Stimulated activated naive CD8-positive, alpha-beta T cell treated with anti-CD3 and anti-CD28 coated beads, Interleukin-15, Interleukin-2, amounts not matched to agents 100 ng/mL and 50 ng/mL, for 24 hours (primary cell): ENCODE measurements at regions not wholly inside any gene's neighbourhood (a gene's known extent, or its start where the extent isn't known, plus 50 kb on each side); places are given as distances from the start of the nearest gene placed in this dataset.

Experiments used
- H3K27ac Mint-ChIP-seq: one replicate; pipeline ENCODE4 v1.8.0; 2021; ENCODE audit warnings: mild to moderate bottlenecking, mixed read lengths
- H3K27me3 Mint-ChIP-seq: one replicate; pipeline ENCODE4 v1.8.0; 2021; ENCODE audit warnings: mixed read lengths
- H3K36me3 Mint-ChIP-seq: one replicate; pipeline ENCODE4 v1.8.0; 2021; ENCODE audit warnings: low read depth, mixed read lengths
- H3K4me1 Mint-ChIP-seq: one replicate; pipeline ENCODE4 v1.8.0; 2021; ENCODE audit warnings: low read depth, mixed read lengths
- H3K4me3 Mint-ChIP-seq: one replicate; pipeline ENCODE4 v1.8.0; 2021; ENCODE audit warnings: mild to moderate bottlenecking, mixed read lengths
- H3K9me3 Mint-ChIP-seq: one replicate; pipeline ENCODE4 v1.8.0; 2021; ENCODE audit warnings: mixed read lengths

GRCh38 chr14:31990926-31991572 lies 86.1 kb upstream of the ARHGAP5 start:
- H3K4me3 Mint-ChIP-seq: no peak overlapping the region
- no peaks in the 10 kb centered on the region for H3K4me1 Mint-ChIP-seq
- H3K36me3 Mint-ChIP-seq: no peaks in the 10 kb centered on the region
- no peaks in the 10 kb centered on the region for H3K9me3 Mint-ChIP-seq
- H3K27ac Mint-ChIP-seq: no peak overlapping the region
- H3K27me3 Mint-ChIP-seq: peaks cover 27% of the 10 kb centered on the region

GRCh38 chr14:31992011-31992447 lies 85.1 kb upstream of the ARHGAP5 start:
- Mint-ChIP-seq H3K27ac (no peak overlapping the region), H3K36me3 (no peaks in the 10 kb centered on the region), H3K9me3 (no peaks in the 10 kb centered on the region), H3K27me3 (peaks cover 27% of the 10 kb centered on the region), H3K4me3 (no peak overlapping the region), H3K4me1 (no peaks in the 10 kb centered on the region)

GRCh38 chr14:31993521-31993951 lies 83.6 kb upstream of the ARHGAP5 start:
- Mint-ChIP-seq H3K9me3 (no peaks in the 10 kb centered on the region), H3K36me3 (no peaks in the 10 kb centered on the region), H3K27me3 (peaks cover 22% of the 10 kb centered on the region), H3K4me1 (no peaks in the 10 kb centered on the region), H3K4me3 (no peak overlapping the region), H3K27ac (no peak overlapping the region)

DNA sequence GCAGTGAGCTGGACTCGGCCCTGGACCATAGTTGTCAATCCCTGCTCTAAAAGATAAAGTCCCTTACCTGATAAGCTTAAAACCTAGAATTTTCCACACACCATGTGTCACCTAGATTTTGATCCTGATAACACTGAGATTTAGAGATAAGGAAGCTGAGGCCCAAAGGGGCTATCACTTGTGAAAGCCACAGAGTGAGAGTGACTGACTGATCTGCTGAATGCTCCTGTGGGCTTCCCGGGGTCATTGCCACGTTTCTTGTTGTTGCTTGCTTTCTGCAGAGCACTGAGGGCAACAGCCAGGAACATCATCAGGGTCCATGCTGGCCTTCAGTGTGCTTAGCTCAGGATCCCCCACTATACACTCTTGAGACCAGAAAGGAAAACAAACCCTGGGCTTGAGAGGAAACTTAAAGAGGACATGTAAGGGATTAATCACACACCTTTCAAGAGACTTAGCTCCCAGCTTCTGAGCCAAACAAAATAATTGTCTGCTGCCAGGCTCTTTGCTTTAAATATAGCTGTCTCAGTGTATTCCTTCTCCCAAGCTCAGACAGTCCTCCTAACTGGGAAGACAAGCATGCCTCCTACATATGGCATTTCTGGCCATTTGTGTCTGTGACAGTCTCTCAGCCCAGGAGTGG lies 82.6 kb upstream of the ARHGAP5 start:
- H3K27ac Mint-ChIP-seq: no peak overlapping the region
- peaks cover 15% of the 10 kb centered on the region for H3K27me3 Mint-ChIP-seq
- H3K4me3 Mint-ChIP-seq: no peak overlapping the region
- no peaks in the 10 kb centered on the region for H3K4me1 Mint-ChIP-seq
- no peaks in the 10 kb centered on the region for H3K36me3 Mint-ChIP-seq
- no peaks in the 10 kb centered on the region for H3K9me3 Mint-ChIP-seq

GRCh38 chr14:32003585-32003984 lies 73.5 kb upstream of the ARHGAP5 start:
- Mint-ChIP-seq H3K9me3 (no peaks in the 10 kb centered on the region), H3K36me3 (no peaks in the 10 kb centered on the region), H3K27ac (no peak overlapping the region), H3K4me1 (peaks cover 13% of the 10 kb centered on the region), H3K27me3 (no peaks in the 10 kb centered on the region), H3K4me3 (no peak overlapping the region)

GRCh38 chr14:32004300-32004699 lies 72.8 kb upstream of the ARHGAP5 start:
- H3K27me3 Mint-ChIP-seq: no peaks in the 10 kb centered on the region
- no peaks in the 10 kb centered on the region for H3K9me3 Mint-ChIP-seq
- H3K36me3 Mint-ChIP-seq: no peaks in the 10 kb centered on the region
- H3K4me3 Mint-ChIP-seq: no peak overlapping the region
- H3K4me1 Mint-ChIP-seq: peaks cover 13% of the 10 kb centered on the region
- H3K27ac Mint-ChIP-seq: no peak overlapping the region

DNA sequence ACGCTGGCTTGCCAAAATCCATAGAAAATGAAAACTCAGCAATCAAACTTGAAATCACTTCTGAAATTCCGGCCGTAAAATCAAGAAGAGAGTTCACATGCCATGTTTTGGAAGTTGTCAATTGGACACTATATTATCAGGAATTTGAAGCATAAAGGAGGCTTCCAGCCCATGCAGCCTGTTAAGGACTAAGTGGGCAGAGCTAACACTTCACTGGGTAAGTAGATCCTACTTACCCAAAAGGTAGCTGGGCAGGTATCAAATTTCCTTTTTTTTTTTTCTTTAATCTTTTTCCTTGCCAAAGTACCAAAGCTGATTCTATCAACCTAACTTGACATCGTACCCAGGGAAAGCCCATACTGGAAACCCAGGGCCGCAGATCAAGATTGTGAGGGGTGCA lies 71.5 kb upstream of the ARHGAP5 start:
- Mint-ChIP-seq H3K4me1 (peaks cover 13% of the 10 kb centered on the region), H3K27ac (no peak overlapping the region), H3K9me3 (no peaks in the 10 kb centered on the region), H3K27me3 (no peaks in the 10 kb centered on the region), H3K4me3 (no peak overlapping the region), H3K36me3 (no peaks in the 10 kb centered on the region)

- Mint-ChIP-seq H3K9me3 (no peaks in the 10 kb centered on the region), H3K27me3 (no peaks in the 10 kb centered on the region), H3K4me1 (peaks cover 13% of the 10 kb centered on the region), H3K4me3 (no peak overlapping the region), H3K27ac (no peak overlapping the region), H3K36me3 (no peaks in the 10 kb centered on the region)
These were observed 70.6 kb upstream of the ARHGAP5 start for GRCh38 chr14:32006263-32007110.

GRCh38 chr14:32007755-32008362 lies 69.2 kb upstream of the ARHGAP5 start:
- H3K4me1 Mint-ChIP-seq: peaks cover 13% of the 10 kb centered on the region
- peak overlapping the region; percentile 28 for H3K27ac Mint-ChIP-seq
- H3K4me3 Mint-ChIP-seq: no peak overlapping the region
- no peaks in the 10 kb centered on the region for H3K36me3 Mint-ChIP-seq
- no peaks in the 10 kb centered on the region for H3K9me3 Mint-ChIP-seq
- no peaks in the 10 kb centered on the region for H3K27me3 Mint-ChIP-seq

DNA sequence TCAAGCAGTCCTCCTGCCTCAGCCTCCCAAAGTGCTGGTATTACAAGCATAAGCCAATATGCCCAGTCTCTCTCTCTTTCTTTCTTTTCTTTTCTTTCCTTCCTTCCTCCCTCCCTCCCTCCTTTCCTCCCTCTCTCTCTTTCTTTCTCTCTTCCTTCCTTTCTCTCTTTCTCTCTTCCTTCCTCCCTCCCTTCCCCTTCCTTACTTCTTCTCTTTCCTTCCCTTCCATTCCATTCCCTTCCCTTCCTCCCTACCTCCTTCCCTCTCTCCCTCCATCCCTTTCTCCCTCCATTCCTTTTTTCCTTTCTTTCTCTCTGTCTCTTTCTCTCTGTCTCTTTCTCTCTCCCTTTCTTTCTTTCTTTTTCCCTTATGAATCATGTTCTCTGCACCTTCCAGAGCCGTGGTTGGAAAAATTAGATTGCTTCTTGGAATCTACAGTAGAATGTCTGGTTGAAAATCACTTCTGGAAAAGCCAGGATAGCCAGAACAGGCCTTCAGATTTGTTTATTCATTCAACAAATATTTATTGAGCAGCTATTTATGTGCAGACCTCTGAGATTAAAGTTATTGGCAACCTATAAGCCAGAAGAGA lies 68.4 kb upstream of the ARHGAP5 start:
- Mint-ChIP-seq H3K9me3 (no peaks in the 10 kb centered on the region), H3K27ac (no peak overlapping the region), H3K4me1 (peaks cover 13% of the 10 kb centered on the region), H3K4me3 (no peak overlapping the region), H3K27me3 (no peaks in the 10 kb centered on the region), H3K36me3 (no peaks in the 10 kb centered on the region)

DNA sequence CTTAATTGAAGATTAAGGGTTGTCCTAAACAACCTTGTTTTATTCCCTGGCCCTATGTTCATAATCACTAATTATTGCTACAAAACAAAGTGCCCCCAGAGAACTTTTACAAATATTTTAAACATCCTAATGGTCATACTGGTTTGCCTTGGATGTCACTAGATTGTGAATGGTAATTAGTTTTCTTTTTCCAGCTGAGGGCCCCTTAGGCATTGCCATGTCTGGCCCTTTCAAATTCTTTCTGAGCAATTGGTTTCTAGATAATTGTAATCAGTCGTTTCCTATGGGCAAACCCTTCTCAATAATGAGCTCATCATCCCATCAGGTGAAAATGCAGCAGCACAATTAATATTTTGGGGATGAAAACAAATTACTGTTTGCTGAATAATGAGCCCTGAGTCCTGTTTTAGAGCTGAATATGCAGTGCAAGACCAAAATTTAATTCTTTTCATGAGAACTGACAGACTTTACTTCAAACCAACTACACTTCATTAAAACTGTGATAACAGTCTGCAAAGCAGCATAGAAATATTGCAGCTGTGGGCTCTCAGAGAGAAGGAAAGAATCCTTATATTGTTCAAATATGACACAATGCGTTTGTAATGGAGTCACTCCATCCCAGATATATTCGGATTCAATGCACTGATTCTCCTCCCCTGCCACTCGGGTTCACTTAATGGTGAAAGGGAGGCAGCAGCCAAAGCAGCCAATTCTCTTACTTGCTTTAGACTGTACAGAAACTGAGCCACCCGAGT lies 67.7 kb upstream of the ARHGAP5 start:
- no peaks in the 10 kb centered on the region for H3K9me3 Mint-ChIP-seq
- H3K27me3 Mint-ChIP-seq: no peaks in the 10 kb centered on the region
- no peak overlapping the region for H3K27ac Mint-ChIP-seq
- no peak overlapping the region for H3K4me3 Mint-ChIP-seq
- no peaks in the 10 kb centered on the region for H3K36me3 Mint-ChIP-seq
- peaks cover 13% of the 10 kb centered on the region for H3K4me1 Mint-ChIP-seq

DNA sequence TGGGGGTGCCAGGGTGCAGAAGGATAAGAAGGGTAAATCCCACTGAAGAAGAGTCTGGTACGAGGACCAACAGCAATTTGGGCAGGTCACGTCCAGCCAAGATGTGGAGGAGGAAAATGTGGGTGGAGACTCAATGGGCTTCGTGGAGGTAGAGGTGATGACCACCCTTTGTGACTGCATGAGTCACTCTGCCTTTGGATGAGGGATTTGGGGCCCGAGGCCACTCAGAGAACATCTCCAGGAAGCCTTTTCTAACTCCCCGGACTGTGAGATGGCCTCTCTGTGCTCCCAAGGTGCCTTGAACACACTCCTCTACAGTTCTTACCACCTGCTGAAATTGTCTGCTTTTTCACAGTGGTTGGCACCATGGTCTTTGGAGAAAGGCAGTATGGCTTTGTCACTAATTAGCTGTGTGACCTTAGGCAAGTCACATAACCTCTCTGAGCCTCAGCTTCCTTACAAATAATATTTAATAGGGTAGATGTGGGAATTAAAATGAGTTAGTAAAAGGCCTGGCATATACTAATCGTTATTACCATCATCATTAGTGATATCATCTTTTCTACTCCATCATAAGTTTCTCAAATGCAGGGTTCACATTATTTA lies 67.0 kb upstream of the ARHGAP5 start:
- H3K9me3 Mint-ChIP-seq: no peaks in the 10 kb centered on the region
- H3K36me3 Mint-ChIP-seq: no peaks in the 10 kb centered on the region
- no peak overlapping the region for H3K27ac Mint-ChIP-seq
- no peak overlapping the region for H3K4me3 Mint-ChIP-seq
- H3K27me3 Mint-ChIP-seq: no peaks in the 10 kb centered on the region
- peaks cover 13% of the 10 kb centered on the region for H3K4me1 Mint-ChIP-seq

GRCh38 chr14:32010604-32011125 lies 66.4 kb upstream of the ARHGAP5 start:
- peaks cover 13% of the 10 kb centered on the region for H3K4me1 Mint-ChIP-seq
- H3K36me3 Mint-ChIP-seq: no peaks in the 10 kb centered on the region
- H3K4me3 Mint-ChIP-seq: no peak overlapping the region
- no peaks in the 10 kb centered on the region for H3K27me3 Mint-ChIP-seq
- H3K9me3 Mint-ChIP-seq: no peaks in the 10 kb centered on the region
- no peak overlapping the region for H3K27ac Mint-ChIP-seq

DNA sequence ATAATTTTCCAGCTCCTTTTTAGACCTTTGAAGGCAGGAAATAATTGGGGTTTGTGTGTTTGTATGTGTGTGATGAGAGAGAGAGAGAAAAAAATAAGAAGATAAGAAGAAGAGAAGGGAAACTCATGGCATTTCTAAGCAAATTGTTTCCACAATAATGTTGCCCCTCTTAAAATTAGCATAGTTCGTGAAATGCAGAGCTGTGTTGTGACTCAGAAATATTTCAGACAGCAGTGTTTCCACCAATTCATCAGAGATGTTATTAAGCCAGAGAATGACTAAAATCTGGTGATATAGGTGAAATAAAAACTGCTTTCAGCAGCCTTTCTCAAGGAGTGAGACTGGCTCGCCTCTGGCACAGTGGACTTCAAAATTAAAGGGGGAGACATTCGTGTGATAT lies 65.9 kb upstream of the ARHGAP5 start:
- no peak overlapping the region for H3K27ac Mint-ChIP-seq
- no peak overlapping the region for H3K4me3 Mint-ChIP-seq
- no peaks in the 10 kb centered on the region for H3K27me3 Mint-ChIP-seq
- H3K4me1 Mint-ChIP-seq: peaks cover 11% of the 10 kb centered on the region
- H3K9me3 Mint-ChIP-seq: no peaks in the 10 kb centered on the region
- no peaks in the 10 kb centered on the region for H3K36me3 Mint-ChIP-seq
